ENCODE measurements at regions not wholly inside any gene's neighbourhood (a gene's known extent, or its start where the extent isn't known, plus 50 kb on each side); places are given as distances from the start of the nearest gene placed in this dataset.

DNA sequence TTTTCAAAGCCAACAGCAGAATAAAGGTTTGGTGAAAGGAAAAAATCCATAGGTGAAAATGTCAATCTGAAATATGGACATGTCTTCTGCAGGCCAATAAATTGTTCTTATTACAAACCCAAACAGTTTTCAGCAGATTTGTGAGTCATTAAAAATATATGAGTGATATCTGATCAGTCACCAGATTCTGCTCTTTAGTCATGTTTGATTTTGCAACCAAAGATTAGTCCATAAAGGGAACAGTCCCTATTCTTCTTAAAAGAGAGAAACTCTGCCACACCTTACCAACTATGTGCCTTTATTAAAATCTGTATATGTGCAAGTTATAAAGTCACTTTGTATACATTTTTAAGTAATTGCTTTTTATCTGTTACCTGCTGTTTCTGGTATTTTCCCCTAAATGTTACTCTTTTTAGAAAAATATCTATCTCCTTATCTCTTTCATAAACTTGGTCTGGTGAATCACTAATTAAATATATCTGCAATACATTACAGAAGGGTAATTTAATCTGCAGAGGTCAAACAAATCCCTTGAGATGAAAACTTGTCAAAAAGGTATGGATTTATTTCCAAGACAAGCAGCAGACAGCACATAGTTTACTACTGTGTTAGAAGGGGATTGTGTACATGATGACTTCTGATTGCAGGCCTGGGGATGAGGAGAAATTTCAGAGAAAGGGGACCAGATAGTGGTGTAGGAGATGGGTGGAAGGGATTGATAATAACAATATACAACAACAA lies 322.9 kb upstream of the NWD2 start:
- no peak for TF ChIP-seq EZH2phosphoT487 (IDR thresholded peaks at IDR 0.05; ENCODE audit: borderline replicate concordance, low read length)
- TF ChIP-seq, protein P1, sequence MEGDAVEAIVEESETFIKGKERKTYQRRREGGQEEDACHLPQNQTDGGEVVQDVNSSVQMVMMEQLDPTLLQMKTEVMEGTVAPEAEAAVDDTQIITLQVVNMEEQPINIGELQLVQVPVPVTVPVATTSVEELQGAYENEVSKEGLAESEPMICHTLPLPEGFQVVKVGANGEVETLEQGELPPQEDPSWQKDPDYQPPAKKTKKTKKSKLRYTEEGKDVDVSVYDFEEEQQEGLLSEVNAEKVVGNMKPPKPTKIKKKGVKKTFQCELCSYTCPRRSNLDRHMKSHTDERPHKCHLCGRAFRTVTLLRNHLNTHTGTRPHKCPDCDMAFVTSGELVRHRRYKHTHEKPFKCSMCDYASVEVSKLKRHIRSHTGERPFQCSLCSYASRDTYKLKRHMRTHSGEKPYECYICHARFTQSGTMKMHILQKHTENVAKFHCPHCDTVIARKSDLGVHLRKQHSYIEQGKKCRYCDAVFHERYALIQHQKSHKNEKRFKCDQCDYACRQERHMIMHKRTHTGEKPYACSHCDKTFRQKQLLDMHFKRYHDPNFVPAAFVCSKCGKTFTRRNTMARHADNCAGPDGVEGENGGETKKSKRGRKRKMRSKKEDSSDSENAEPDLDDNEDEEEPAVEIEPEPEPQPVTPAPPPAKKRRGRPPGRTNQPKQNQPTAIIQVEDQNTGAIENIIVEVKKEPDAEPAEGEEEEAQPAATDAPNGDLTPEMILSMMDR (IDR thresholded peaks at IDR 0.05; ENCODE audit: low read depth, low read length, poor library complexity, severe bottlenecking): no peak
